ENCODE measurements at regions not wholly inside any gene's neighbourhood (a gene's known extent, or its start where the extent isn't known, plus 50 kb on each side); places are given as distances from the start of the nearest gene placed in this dataset.

DNA sequence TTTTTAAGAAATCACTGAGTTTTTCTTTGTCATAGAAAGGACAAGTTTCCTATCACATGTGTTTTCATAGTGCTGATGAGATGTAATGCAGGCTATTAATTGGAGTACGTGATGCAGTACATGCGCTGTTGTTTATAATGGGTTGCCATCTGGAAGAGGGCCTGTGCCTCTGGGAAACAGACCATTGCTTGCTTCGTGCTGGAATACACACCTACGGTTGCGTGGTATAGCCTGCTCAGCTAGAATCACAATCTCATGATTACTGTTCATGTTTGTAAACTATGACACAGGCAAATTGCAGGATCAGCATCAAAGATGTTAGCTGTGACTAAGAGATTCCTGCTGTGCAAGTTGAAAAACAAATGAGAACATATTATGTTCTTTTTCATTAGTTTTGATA lies 107.2 kb upstream of the STEAP1B start:
- no peak for TF ChIP-seq EZH2 (IDR thresholded peaks at IDR 0.05; ENCODE audit: borderline replicate concordance, low read depth, low read length, severe bottlenecking)
- TF ChIP-seq CTCF (IDR thresholded peaks at IDR 0.05; ENCODE audit: borderline replicate concordance, extremely low read depth, low read length, poor library complexity, severe bottlenecking) = no peak

Data from DND-41 (cell line).